ENCODE measurements at regions not wholly inside any gene's neighbourhood (a gene's known extent, or its start where the extent isn't known, plus 50 kb on each side); places are given as distances from the start of the nearest gene placed in this dataset.

DNA sequence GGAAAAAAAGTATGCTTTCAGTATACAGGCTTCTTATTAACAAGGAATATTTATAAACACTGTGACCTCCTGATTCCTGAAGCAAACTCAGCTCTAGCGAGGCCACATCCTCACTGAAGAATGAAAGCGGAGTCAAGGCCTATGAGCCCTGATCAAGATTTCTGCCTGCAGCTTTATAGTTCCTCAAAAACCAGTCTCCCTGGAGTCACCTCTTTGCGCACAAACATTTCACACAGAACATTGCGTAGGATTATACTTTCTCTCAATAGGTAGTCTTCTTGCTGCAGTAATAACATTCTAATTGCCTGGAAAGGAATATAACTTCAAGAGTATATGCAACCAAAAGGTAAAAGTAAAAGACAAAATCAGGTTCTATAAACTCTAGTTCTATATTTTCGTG lies 62.9 kb downstream of the SLC24A2 start:
- TF ChIP-seq POLR2AphosphoS5 (IDR thresholded peaks at IDR 0.05), result no peak
- TF ChIP-seq, protein P1, sequence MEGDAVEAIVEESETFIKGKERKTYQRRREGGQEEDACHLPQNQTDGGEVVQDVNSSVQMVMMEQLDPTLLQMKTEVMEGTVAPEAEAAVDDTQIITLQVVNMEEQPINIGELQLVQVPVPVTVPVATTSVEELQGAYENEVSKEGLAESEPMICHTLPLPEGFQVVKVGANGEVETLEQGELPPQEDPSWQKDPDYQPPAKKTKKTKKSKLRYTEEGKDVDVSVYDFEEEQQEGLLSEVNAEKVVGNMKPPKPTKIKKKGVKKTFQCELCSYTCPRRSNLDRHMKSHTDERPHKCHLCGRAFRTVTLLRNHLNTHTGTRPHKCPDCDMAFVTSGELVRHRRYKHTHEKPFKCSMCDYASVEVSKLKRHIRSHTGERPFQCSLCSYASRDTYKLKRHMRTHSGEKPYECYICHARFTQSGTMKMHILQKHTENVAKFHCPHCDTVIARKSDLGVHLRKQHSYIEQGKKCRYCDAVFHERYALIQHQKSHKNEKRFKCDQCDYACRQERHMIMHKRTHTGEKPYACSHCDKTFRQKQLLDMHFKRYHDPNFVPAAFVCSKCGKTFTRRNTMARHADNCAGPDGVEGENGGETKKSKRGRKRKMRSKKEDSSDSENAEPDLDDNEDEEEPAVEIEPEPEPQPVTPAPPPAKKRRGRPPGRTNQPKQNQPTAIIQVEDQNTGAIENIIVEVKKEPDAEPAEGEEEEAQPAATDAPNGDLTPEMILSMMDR (IDR thresholded peaks at IDR 0.05), result no peak
- TF ChIP-seq POLR2A (IDR thresholded peaks at IDR 0.05), result no peak
